ENCODE measurements at regions not wholly inside any gene's neighbourhood (a gene's known extent, or its start where the extent isn't known, plus 50 kb on each side); places are given as distances from the start of the nearest gene placed in this dataset.

- H3K9me3 Mint-ChIP-seq, result no peaks in the 10 kb centered on the region
- peak overlapping the region; percentile 62 for H3K27ac Mint-ChIP-seq (ENCODE audit: unreplicated experiment)
- H3K4me3 Mint-ChIP-seq, result no peak overlapping the region
- no peaks in the 10 kb centered on the region for H3K4me1 Mint-ChIP-seq
- H3K36me3 Mint-ChIP-seq (ENCODE audit: low read depth), result no peaks in the 10 kb centered on the region
- H3K27me3 Mint-ChIP-seq (ENCODE audit: low read depth), result peaks cover 4% of the 10 kb centered on the region
- no peak for DNase-seq (ENCODE audit: low read depth, low spot score)
- no peak for TF ChIP-seq CTCF (conservative IDR thresholded peaks at IDR 0.05)
These were observed 222.9 kb downstream of the GLRX3 start for GRCh38 chr10:130358981-130359650.

GRCh38 chr10:130359711-130360110 is 223.5 kb downstream of the GLRX3 start:
- Mint-ChIP-seq H3K4me1 (no peaks in the 10 kb centered on the region), H3K36me3 (ENCODE audit: low read depth) (no peaks in the 10 kb centered on the region), H3K27me3 (ENCODE audit: low read depth) (peaks cover 4% of the 10 kb centered on the region), H3K27ac (ENCODE audit: unreplicated experiment) (no peak overlapping the region), H3K4me3 (no peak overlapping the region), H3K9me3 (no peaks in the 10 kb centered on the region)
- TF ChIP-seq CTCF (conservative IDR thresholded peaks at IDR 0.05), result no peak
- DNase-seq (ENCODE audit: low read depth, low spot score), result no peak

GRCh38 chr10:130360826-130361311 is 224.7 kb downstream of the GLRX3 start:
- H3K4me1 Mint-ChIP-seq, result no peaks in the 10 kb centered on the region
- no peak for DNase-seq (ENCODE audit: low read depth, low spot score)
- H3K27ac Mint-ChIP-seq (ENCODE audit: unreplicated experiment), result no peak overlapping the region
- no peak overlapping the region for H3K4me3 Mint-ChIP-seq
- TF ChIP-seq CTCF (conservative IDR thresholded peaks at IDR 0.05), result no peak
- peaks cover 4% of the 10 kb centered on the region for H3K27me3 Mint-ChIP-seq (ENCODE audit: low read depth)
- no peaks in the 10 kb centered on the region for H3K36me3 Mint-ChIP-seq (ENCODE audit: low read depth)
- no peaks in the 10 kb centered on the region for H3K9me3 Mint-ChIP-seq

GRCh38 chr10:130361351-130362105 is 225.3 kb downstream of the GLRX3 start:
- DNase-seq (ENCODE audit: low read depth, low spot score), result no peak
- Mint-ChIP-seq H3K36me3 (ENCODE audit: low read depth) (no peaks in the 10 kb centered on the region), H3K27ac (ENCODE audit: unreplicated experiment) (no peak overlapping the region)

GRCh38 chr10:130362308-130362761 is 226.1 kb downstream of the GLRX3 start:
- Mint-ChIP-seq H3K27me3 (ENCODE audit: low read depth) (peaks cover 4% of the 10 kb centered on the region), H3K4me3 (no peak overlapping the region), H3K4me1 (no peaks in the 10 kb centered on the region), H3K36me3 (ENCODE audit: low read depth) (no peaks in the 10 kb centered on the region), H3K27ac (ENCODE audit: unreplicated experiment) (no peak overlapping the region), H3K9me3 (no peaks in the 10 kb centered on the region)
- DNase-seq (ENCODE audit: low read depth, low spot score), result no peak
- TF ChIP-seq CTCF (conservative IDR thresholded peaks at IDR 0.05), result no peak

More at GRCh38 chr10:130361351-130362105, 225.3 kb downstream of the GLRX3 start:
- no peaks in the 10 kb centered on the region for H3K9me3 Mint-ChIP-seq
- TF ChIP-seq CTCF (conservative IDR thresholded peaks at IDR 0.05), result no peak
- peaks cover 4% of the 10 kb centered on the region for H3K27me3 Mint-ChIP-seq (ENCODE audit: low read depth)
- H3K4me1 Mint-ChIP-seq, result no peaks in the 10 kb centered on the region
- H3K4me3 Mint-ChIP-seq, result no peak overlapping the region

All from neural crest cell (in vitro differentiated cells).